ENCODE measurements at regions not wholly inside any gene's neighbourhood (a gene's known extent, or its start where the extent isn't known, plus 50 kb on each side); places are given as distances from the start of the nearest gene placed in this dataset.

GRCh38 chr5:117587111-117587510 is 1012.5 kb upstream of the SEMA6A start:
- no peak overlapping the region for H3K9ac ChIP-seq (ENCODE audit: insufficient read length, low read depth)
- H3K9me3 ChIP-seq (ENCODE audit: insufficient read depth, low read length), result no peaks in the 10 kb centered on the region; the same call in 1 of the 2 replicates
- TF ChIP-seq SUZ12 (IDR thresholded peaks at IDR 0.05; ENCODE audit: extremely low read depth, insufficient read depth, insufficient read length) (no peak), YY1 (IDR thresholded peaks at IDR 0.05; ENCODE audit: insufficient read depth, insufficient read length) (no peak), ZNF274 (IDR thresholded peaks at IDR 0.05; ENCODE audit: low read depth, low read length) (no peak)
- H3K27me3 ChIP-seq (ENCODE audit: insufficient read depth, insufficient read length), result no peaks in the 10 kb centered on the region
- H3K4me3 ChIP-seq (ENCODE audit: insufficient read length, low read depth), result no peak overlapping the region
- no peaks in the 10 kb centered on the region for H3K36me3 ChIP-seq (ENCODE audit: insufficient read depth, insufficient read length, low read length)
- H3K4me1 ChIP-seq (ENCODE audit: insufficient read depth, insufficient read length), result no peaks in the 10 kb centered on the region
- DNase-seq (ENCODE audit: low read depth, low spot score), result no peak

- Histone ChIP-seq H3K9ac (ENCODE audit: insufficient read length, low read depth) (no peak overlapping the region), H3K4me1 (ENCODE audit: insufficient read depth, insufficient read length) (no peaks in the 10 kb centered on the region), H3K9me3 (ENCODE audit: insufficient read depth, low read length) (no peaks in the 10 kb centered on the region), H3K36me3 (ENCODE audit: insufficient read depth, insufficient read length, low read length) (no peaks in the 10 kb centered on the region), H3K4me3 (ENCODE audit: insufficient read length, low read depth) (no peak overlapping the region), H3K27me3 (ENCODE audit: insufficient read depth, insufficient read length) (no peaks in the 10 kb centered on the region)
- DNase-seq (ENCODE audit: low read depth, low spot score), result no peak
- TF ChIP-seq YY1 (IDR thresholded peaks at IDR 0.05; ENCODE audit: insufficient read depth, insufficient read length), result no peak
- TF ChIP-seq ZNF274 (IDR thresholded peaks at IDR 0.05; ENCODE audit: low read depth, low read length), result no peak
- TF ChIP-seq SUZ12 (IDR thresholded peaks at IDR 0.05; ENCODE audit: extremely low read depth, insufficient read depth, insufficient read length), result no peak
Observed at GRCh38 chr5:117568622-117569021, 994.0 kb upstream of the SEMA6A start.

GRCh38 chr5:117568126-117568525 is 993.5 kb upstream of the SEMA6A start:
- DNase-seq (ENCODE audit: low read depth, low spot score), result no peak
- Histone ChIP-seq H3K27me3 (ENCODE audit: insufficient read depth, insufficient read length) (no peaks in the 10 kb centered on the region), H3K9ac (ENCODE audit: insufficient read length, low read depth) (no peak overlapping the region), H3K4me1 (ENCODE audit: insufficient read depth, insufficient read length) (no peaks in the 10 kb centered on the region), H3K36me3 (ENCODE audit: insufficient read depth, insufficient read length, low read length) (no peaks in the 10 kb centered on the region), H3K9me3 (ENCODE audit: insufficient read depth, low read length) (no peaks in the 10 kb centered on the region), H3K4me3 (ENCODE audit: insufficient read length, low read depth) (no peak overlapping the region)
- TF ChIP-seq SUZ12 (IDR thresholded peaks at IDR 0.05; ENCODE audit: extremely low read depth, insufficient read depth, insufficient read length) (no peak), YY1 (IDR thresholded peaks at IDR 0.05; ENCODE audit: insufficient read depth, insufficient read length) (no peak), ZNF274 (IDR thresholded peaks at IDR 0.05; ENCODE audit: low read depth, low read length) (no peak)

GRCh38 chr5:117562647-117563046 is 988.0 kb upstream of the SEMA6A start:
- no peaks in the 10 kb centered on the region for H3K36me3 ChIP-seq (ENCODE audit: insufficient read depth, insufficient read length, low read length)
- no peak overlapping the region for H3K4me3 ChIP-seq (ENCODE audit: insufficient read length, low read depth)
- no peaks in the 10 kb centered on the region for H3K27me3 ChIP-seq (ENCODE audit: insufficient read depth, insufficient read length)
- no peak for DNase-seq (ENCODE audit: low read depth, low spot score)
- no peaks in the 10 kb centered on the region for H3K9me3 ChIP-seq (ENCODE audit: insufficient read depth, low read length)
- no peak for TF ChIP-seq SUZ12 (IDR thresholded peaks at IDR 0.05; ENCODE audit: extremely low read depth, insufficient read depth, insufficient read length)
- TF ChIP-seq ZNF274 (IDR thresholded peaks at IDR 0.05; ENCODE audit: low read depth, low read length), result no peak
- TF ChIP-seq YY1 (IDR thresholded peaks at IDR 0.05; ENCODE audit: insufficient read depth, insufficient read length), result no peak
- no peak overlapping the region for H3K9ac ChIP-seq (ENCODE audit: insufficient read length, low read depth)
- no peaks in the 10 kb centered on the region for H3K4me1 ChIP-seq (ENCODE audit: insufficient read depth, insufficient read length)

- Histone ChIP-seq H3K36me3 (ENCODE audit: insufficient read depth, insufficient read length, low read length) (no peaks in the 10 kb centered on the region), H3K27me3 (ENCODE audit: insufficient read depth, insufficient read length) (no peaks in the 10 kb centered on the region), H3K9me3 (ENCODE audit: insufficient read depth, low read length) (no peaks in the 10 kb centered on the region), H3K4me3 (ENCODE audit: insufficient read length, low read depth) (no peak overlapping the region), H3K9ac (ENCODE audit: insufficient read length, low read depth) (no peak overlapping the region), H3K4me1 (ENCODE audit: insufficient read depth, insufficient read length) (no peaks in the 10 kb centered on the region)
- TF ChIP-seq YY1 (IDR thresholded peaks at IDR 0.05; ENCODE audit: insufficient read depth, insufficient read length) (no peak), ZNF274 (IDR thresholded peaks at IDR 0.05; ENCODE audit: low read depth, low read length) (no peak), SUZ12 (IDR thresholded peaks at IDR 0.05; ENCODE audit: extremely low read depth, insufficient read depth, insufficient read length) (no peak)
- no peak for DNase-seq (ENCODE audit: low read depth, low spot score)
Observed at GRCh38 chr5:117561531-117561930, 986.9 kb upstream of the SEMA6A start.

GRCh38 chr5:117559005-117559844 is 984.6 kb upstream of the SEMA6A start:
- no peak for TF ChIP-seq ZNF274 (IDR thresholded peaks at IDR 0.05; ENCODE audit: low read depth, low read length)
- TF ChIP-seq YY1 (IDR thresholded peaks at IDR 0.05; ENCODE audit: insufficient read depth, insufficient read length), result no peak
- no peak for TF ChIP-seq SUZ12 (IDR thresholded peaks at IDR 0.05; ENCODE audit: extremely low read depth, insufficient read depth, insufficient read length)
- Histone ChIP-seq H3K4me1 (ENCODE audit: insufficient read depth, insufficient read length) (no peaks in the 10 kb centered on the region), H3K4me3 (ENCODE audit: insufficient read length, low read depth) (no peak overlapping the region), H3K36me3 (ENCODE audit: insufficient read depth, insufficient read length, low read length) (no peaks in the 10 kb centered on the region), H3K9me3 (ENCODE audit: insufficient read depth, low read length) (no peaks in the 10 kb centered on the region), H3K9ac (ENCODE audit: insufficient read length, low read depth) (no peak overlapping the region), H3K27me3 (ENCODE audit: insufficient read depth, insufficient read length) (no peaks in the 10 kb centered on the region)
- no peak for DNase-seq (ENCODE audit: low read depth, low spot score)

GRCh38 chr5:117551236-117551635 is 976.6 kb upstream of the SEMA6A start:
- DNase-seq (ENCODE audit: low read depth, low spot score), result no peak
- no peaks in the 10 kb centered on the region for H3K4me1 ChIP-seq (ENCODE audit: insufficient read depth, insufficient read length)
- no peak overlapping the region for H3K9ac ChIP-seq (ENCODE audit: insufficient read length, low read depth)
- TF ChIP-seq YY1 (IDR thresholded peaks at IDR 0.05; ENCODE audit: insufficient read depth, insufficient read length) (no peak), ZNF274 (IDR thresholded peaks at IDR 0.05; ENCODE audit: low read depth, low read length) (no peak), SUZ12 (IDR thresholded peaks at IDR 0.05; ENCODE audit: extremely low read depth, insufficient read depth, insufficient read length) (no peak)
- H3K27me3 ChIP-seq (ENCODE audit: insufficient read depth, insufficient read length), result no peaks in the 10 kb centered on the region
- H3K36me3 ChIP-seq (ENCODE audit: insufficient read depth, insufficient read length, low read length), result no peaks in the 10 kb centered on the region
- H3K9me3 ChIP-seq (ENCODE audit: insufficient read depth, low read length), result no peaks in the 10 kb centered on the region
- no peak overlapping the region for H3K4me3 ChIP-seq (ENCODE audit: insufficient read length, low read depth)

Measured in NT2/D1 (cell line).